SH-SY5Y (cell line): ENCODE measurements at regions not wholly inside any gene's neighbourhood (a gene's known extent, or its start where the extent isn't known, plus 50 kb on each side); places are given as distances from the start of the nearest gene placed in this dataset.

Source experiments
- GATA2 ChIP-seq: IDR thresholded peaks from 2 replicates; pipeline ENCODE4 v1.6.1; 2011; ENCODE audit warnings: mild to moderate bottlenecking, low read depth, low read length
- GATA3 ChIP-seq: IDR thresholded peaks from 2 replicates; pipeline ENCODE4 v1.6.1; 2011; ENCODE audit warnings: low read depth, mild to moderate bottlenecking, low read length, moderate library complexity

DNA sequence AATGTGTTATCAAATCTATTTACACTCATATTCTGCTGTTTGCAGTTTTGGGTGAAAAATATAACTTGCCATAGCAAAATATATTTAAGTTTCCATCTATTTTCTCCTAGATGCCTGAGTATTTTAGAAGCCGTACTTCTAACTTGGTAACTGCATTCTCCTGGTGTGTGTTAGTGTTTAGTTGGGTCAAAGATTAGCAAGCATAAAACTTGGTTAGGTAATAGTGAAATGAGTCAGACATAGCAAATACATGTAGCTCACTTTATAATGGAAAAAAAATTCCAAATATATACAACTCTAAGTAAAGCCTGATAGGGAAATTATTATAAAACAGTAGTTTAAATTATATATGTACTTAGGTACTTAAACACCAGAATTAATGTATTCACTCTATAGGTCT lies 640.7 kb upstream of the ST8SIA4 start:
- TF ChIP-seq GATA3 (no peak), GATA2 (no peak)
